Colonic mucosa (tissue), 4 donors: ENCODE measurements at regions not wholly inside any gene's neighbourhood (a gene's known extent, or its start where the extent isn't known, plus 50 kb on each side); places are given as distances from the start of the nearest gene placed in this dataset.
A peak's percentile ranks its signal among the peaks of the same experiment; 100 is the strongest.

ENCODE experiments used
- DNase-seq: peaks from one replicate; pipeline ENCODE4 v3.0.0-alpha.2; 2020
- H3K27ac ChIP-seq: fragments of 200-600 bp; one replicate; pipeline ENCODE4 v1.8.0; 2021
- H3K27me3 ChIP-seq: fragments of 200-600 bp; one replicate; pipeline ENCODE4 v1.8.0; 2021
- H3K36me3 ChIP-seq: fragments of 200-600 bp; one replicate; pipeline ENCODE4 v1.8.0; 2021
- H3K4me1 ChIP-seq: fragments of 200-600 bp; one replicate; pipeline ENCODE4 v1.8.0; 2021; ENCODE audit warnings: mild to moderate bottlenecking
- H3K4me3 ChIP-seq: fragments of 200-600 bp; one replicate; pipeline ENCODE4 v1.8.0; 2021
- H3K9ac ChIP-seq, 2 donors: one replicate each; pipeline ENCODE4 v1.7.0; 2013; ENCODE audit warnings: control low read depth in 2 of 2, low read depth in 2 of 2, low read length in 2 of 2
- H3K9me3 ChIP-seq: fragments of 200-600 bp; one replicate; pipeline ENCODE4 v1.8.0; 2021
- intact Hi-C: fragments of 100-400 bp; cut with DNase I; formaldehyde crosslinking; loops from one replicate; pipeline ENCODE4 v1.14.1; 2022
- TF ChIP-seq, protein P1 (sequence below): fragments of 200-600 bp; IDR thresholded peaks from one replicate; pipeline ENCODE4 v1.8.0; 2022; ENCODE audit warnings: antibody characterized with exemption, mild to moderate bottlenecking
- donor health status: healthy.
- donor health status: DM: no; HTN: no; CAD: no.
- donor health status: DM: no; HTN: no; CAD: no.

DNA sequence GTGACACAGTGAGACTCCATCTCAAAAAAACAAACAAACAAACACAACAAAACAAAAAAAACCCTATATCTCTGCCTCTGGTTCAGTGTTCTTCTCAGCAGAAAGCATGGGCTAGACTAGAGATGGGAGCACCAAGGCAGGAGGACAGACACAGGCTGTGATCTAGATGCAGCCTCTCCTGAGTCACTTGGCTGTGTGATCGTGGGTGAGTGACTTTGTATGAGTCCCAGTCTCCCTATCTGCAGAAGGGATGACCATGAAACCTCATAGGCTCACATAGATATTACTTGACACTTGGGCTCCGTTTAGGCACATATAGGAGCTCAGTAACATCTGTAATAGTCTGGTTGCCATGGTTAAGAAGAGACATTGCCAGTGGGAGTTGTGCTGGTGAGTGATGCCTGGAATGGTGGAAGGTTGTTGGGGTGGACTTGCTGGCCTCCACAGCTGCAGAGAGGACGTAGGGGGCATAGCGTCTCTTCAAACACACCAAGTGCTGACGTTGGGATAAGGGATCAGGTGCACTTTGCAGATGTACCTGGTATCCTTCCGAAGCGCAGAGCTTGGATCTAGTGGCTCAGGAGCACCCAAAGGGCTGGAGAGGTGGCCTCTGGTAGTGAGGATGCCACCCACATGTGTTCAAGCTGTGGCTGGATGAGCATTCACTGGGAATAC lies 318.9 kb upstream of the HS6ST1 start:
- TF ChIP-seq, protein P1, sequence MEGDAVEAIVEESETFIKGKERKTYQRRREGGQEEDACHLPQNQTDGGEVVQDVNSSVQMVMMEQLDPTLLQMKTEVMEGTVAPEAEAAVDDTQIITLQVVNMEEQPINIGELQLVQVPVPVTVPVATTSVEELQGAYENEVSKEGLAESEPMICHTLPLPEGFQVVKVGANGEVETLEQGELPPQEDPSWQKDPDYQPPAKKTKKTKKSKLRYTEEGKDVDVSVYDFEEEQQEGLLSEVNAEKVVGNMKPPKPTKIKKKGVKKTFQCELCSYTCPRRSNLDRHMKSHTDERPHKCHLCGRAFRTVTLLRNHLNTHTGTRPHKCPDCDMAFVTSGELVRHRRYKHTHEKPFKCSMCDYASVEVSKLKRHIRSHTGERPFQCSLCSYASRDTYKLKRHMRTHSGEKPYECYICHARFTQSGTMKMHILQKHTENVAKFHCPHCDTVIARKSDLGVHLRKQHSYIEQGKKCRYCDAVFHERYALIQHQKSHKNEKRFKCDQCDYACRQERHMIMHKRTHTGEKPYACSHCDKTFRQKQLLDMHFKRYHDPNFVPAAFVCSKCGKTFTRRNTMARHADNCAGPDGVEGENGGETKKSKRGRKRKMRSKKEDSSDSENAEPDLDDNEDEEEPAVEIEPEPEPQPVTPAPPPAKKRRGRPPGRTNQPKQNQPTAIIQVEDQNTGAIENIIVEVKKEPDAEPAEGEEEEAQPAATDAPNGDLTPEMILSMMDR, result no peak
- Histone ChIP-seq H3K9me3 (no peaks in the 10 kb centered on the region), H3K9ac (no peak overlapping the region), H3K27ac (no peak overlapping the region), H3K27me3 (no peaks in the 10 kb centered on the region), H3K4me3 (no peak overlapping the region), H3K4me1 (no peaks in the 10 kb centered on the region), H3K36me3 (no peaks in the 10 kb centered on the region)
- intact Hi-C loops, result no loop called here
- DNase-seq, result peak; percentile 6

DNA sequence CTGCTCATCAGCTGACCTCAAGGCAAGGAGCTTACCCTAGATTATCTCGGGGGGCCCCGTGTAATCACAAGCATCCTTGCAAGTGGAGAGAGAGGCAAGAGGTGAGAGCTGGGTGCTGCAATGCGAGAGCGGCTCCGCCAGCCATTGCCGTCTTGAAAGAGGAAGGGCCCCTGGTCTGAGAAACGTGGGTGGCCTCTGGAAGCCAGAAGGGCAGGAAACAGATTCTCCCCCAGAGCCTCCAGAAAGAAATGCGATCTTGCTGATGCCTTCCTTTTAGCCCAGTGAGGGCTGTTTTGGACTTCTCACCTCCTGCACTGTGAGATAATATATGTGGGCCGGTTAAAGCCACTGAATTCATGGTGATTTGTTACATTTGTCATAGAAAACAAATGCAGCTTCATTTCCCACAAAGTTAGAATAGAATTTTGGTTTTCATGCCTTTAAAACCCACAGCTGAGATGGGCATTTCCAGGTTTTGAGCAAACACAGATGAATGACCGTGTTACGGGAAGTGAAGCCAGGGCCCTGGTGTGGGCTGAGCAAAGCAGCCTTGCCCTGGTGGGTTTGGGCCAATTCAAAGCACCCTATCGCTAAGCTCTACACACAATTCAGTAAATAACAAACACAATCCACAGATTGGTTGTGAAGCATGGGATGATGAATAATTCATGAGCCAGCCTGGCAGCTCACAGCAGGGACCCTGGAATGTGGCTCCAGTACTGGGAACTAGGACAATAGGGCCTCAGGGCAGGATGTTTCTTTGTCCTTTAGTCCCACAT lies 319.9 kb upstream of the HS6ST1 start:
- H3K9me3 ChIP-seq, result no peaks in the 10 kb centered on the region
- H3K4me3 ChIP-seq, result no peak overlapping the region
- intact Hi-C loops, result no loop called here
- H3K27me3 ChIP-seq, result no peaks in the 10 kb centered on the region
- H3K27ac ChIP-seq, result no peak overlapping the region
- no peaks in the 10 kb centered on the region for H3K36me3 ChIP-seq
- H3K9ac ChIP-seq, result no peak overlapping the region
- DNase-seq, result peak; percentile 14
- TF ChIP-seq, protein P1, result no peak
- no peaks in the 10 kb centered on the region for H3K4me1 ChIP-seq

GRCh38 chr2:128639120-128639477 lies 320.4 kb upstream of the HS6ST1 start:
- peak; percentile 4 for DNase-seq
- Histone ChIP-seq H3K27ac (no peak overlapping the region), H3K4me3 (no peak overlapping the region), H3K9ac (no peak overlapping the region), H3K4me1 (no peaks in the 10 kb centered on the region), H3K9me3 (no peaks in the 10 kb centered on the region), H3K27me3 (no peaks in the 10 kb centered on the region), H3K36me3 (no peaks in the 10 kb centered on the region)
- TF ChIP-seq, protein P1, result no peak
- intact Hi-C loops, result no loop called here

DNA sequence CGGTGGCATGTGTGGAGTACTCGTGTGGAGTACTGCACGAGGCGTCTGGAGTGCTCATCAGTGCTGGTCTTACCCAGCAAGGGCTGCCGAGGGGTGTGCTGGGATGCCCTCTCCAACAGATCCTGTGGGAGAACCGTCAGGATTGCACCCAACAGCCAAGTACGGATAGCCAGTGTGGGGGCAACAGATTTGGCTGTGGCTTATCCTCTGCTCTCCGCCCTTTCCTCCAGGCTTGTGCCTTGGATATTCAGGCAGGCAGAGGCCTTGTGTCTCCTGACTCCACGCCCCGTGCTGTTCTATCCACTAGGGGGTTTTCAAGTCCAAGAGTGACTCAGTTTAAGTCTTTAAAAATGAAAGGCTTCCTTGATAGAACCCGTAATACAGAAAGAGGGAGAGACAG lies 321.0 kb upstream of the HS6ST1 start:
- no peaks in the 10 kb centered on the region for H3K27me3 ChIP-seq
- TF ChIP-seq, protein P1, result no peak
- no peak overlapping the region for H3K27ac ChIP-seq
- DNase-seq, result peak; percentile 12
- H3K9me3 ChIP-seq, result no peaks in the 10 kb centered on the region
- H3K9ac ChIP-seq, result no peak overlapping the region
- H3K4me3 ChIP-seq, result no peak overlapping the region
- H3K36me3 ChIP-seq, result no peaks in the 10 kb centered on the region
- H3K4me1 ChIP-seq, result no peaks in the 10 kb centered on the region
- intact Hi-C loops, result no loop called here

DNA sequence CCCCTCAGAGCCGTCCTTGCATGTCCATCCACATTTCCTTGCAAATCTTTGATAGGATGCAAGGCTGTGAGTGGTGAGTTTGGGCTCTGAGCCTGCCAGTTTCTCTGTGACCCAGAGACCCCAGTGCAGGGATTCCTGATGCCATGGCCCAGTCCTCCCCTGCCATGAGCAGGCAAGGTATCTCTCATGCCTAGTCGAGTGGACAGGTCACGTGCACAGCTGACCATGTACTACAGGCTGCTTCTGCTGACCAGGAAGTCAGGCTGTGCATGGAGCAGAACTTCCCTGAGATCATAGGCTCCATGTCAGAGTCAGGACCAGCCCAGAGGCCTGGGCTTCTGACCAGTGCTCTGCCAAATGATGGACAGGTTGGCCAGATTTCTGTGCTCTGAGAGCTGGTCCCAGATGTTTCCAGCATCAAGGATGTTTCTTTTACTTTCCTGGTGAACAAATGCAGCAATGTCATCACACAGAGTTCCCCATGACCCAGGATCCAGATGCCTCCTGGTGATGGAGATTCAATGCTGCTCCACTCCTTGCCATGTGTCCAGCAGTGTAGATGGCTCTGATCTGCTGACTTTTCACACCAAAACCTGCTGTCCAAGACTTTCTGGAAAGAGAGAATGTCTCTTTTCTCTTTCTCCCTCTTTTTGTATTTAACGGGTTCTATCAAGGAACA lies 321.6 kb upstream of the HS6ST1 start:
- intact Hi-C loops, result no loop called here
- Histone ChIP-seq H3K9me3 (no peaks in the 10 kb centered on the region), H3K36me3 (no peaks in the 10 kb centered on the region), H3K27ac (no peak overlapping the region), H3K4me1 (no peaks in the 10 kb centered on the region), H3K9ac (no peak overlapping the region), H3K4me3 (no peak overlapping the region), H3K27me3 (no peaks in the 10 kb centered on the region)
- TF ChIP-seq, protein P1, result no peak
- peak; percentile 9 for DNase-seq
